Amniotic epithelial cell (primary cell): ENCODE measurements at regions not wholly inside any gene's neighbourhood (a gene's known extent, or its start where the extent isn't known, plus 50 kb on each side); places are given as distances from the start of the nearest gene placed in this dataset.

Source experiments
- DNase-seq: peaks from one replicate; pipeline ENCODE4 v3.0.0-alpha.2; 2010; ENCODE audit warnings: low read depth

GRCh38 chr18:21162786-21163185, 51.2 kb upstream of the ROCK1 start:
- no peak for DNase-seq

DNA sequence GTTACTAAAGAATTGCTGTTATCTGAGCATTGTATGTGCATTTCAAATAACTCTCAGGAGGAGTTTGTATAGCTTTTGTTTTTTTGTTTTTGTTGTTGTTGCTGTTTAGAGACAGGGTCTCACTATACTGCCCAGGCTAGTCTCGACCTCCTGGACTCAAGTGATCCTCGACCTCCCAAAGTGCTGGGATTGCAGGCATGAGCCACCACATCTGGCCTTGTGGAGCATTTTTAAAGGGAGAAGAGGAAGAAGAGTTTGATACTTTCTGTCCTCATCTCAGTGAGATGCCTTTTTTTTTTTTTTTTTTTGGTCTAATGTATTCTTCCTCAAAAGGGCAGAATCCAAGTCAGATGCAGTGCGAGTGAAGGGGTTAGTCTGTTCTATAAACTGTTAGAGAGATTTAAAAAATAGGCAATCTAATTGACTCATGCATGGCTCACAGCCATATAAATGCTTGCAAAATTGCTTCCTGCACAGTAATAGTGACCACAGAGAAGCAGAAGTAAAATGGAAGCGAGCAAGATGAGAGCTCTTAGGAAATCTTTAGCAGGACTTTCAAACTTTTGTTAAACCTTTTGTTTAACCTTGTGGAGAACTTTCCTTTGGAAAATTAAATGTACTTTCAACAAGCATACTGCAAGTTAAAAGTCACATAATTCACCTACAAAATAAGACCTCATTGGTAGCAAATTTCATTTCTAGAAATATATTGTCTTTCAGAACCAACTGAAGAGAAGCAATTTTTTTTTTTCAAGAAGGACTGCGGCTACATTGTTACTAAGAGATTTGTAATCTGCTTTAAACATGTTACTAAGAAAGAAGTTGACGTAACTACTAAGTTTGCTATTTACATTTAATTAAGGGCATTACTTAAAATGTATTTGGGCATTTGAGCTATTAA, 52.3 kb upstream of the ROCK1 start:
- peak; percentile 92 for DNase-seq

DNA sequence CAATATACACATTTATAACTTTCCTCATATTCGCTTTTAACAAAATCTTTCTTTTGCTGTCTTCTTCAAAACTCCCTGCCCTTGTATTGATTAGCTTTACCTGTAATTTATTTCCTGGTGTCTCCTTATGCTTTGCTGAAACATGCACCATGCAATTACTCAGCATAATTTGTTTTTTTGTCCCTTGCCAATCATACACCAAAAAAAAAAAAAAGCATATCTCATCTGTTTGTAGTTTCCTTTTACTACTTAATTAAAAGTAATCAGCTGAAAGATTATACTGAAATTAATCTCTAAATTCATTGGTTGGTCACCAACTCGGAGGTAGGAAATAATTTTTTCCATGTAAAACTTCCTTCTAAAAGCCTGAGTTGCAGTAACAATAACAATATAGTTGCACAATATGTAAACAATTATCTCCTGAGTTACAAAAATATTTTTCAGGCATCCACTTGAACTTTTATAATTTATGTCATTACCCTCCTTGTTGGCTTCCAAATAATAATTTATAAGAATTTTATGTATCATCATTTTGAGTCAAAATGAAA, 53.0 kb upstream of the ROCK1 start:
- peak; percentile 25 for DNase-seq

- peak; percentile 29 for DNase-seq
These were observed 56.2 kb upstream of the ROCK1 start for GRCh38 chr18:21167641-21168377.

DNA sequence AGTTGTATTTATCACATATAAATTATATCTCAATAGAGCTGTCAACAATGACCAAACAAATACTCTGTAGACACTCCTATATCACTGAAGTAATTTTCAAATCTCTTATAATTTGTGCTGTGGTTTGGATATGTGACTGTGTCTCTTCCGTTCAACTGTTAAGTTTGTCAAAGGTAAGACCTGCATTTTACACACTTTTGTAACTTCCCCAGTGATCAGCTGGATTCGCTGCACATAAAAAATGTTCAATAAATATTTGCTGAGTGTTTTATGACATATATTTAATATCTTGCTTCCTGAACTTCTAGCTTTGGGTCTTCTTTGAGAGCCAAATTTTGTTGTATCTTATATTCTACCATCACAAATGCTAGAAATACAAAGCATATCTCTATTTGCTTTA, 57.3 kb upstream of the ROCK1 start:
- DNase-seq: no peak

DNA sequence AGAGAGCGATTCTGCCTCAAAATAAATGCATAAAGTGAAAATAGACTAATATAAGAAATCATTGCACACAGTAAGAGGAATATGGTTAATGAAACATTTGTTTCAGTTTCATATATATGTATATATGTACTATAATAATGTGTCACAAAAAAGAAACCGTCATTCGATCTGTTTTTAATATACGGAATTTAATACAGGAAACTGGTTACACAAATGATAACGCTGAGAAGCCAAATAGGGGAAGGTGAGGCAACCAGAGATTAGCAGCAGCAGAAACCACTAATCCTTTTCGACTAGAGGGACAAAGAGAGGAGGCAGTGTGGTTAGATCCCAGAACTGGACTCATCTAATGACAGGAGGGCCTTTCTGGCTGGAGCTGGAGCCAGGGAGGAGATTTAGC, 64.2 kb upstream of the GREB1L start:
- DNase-seq: peak; percentile 32

- peak; percentile 64 for DNase-seq
These were observed 62.3 kb upstream of the GREB1L start for GRCh38 chr18:21179590-21180220.

DNA sequence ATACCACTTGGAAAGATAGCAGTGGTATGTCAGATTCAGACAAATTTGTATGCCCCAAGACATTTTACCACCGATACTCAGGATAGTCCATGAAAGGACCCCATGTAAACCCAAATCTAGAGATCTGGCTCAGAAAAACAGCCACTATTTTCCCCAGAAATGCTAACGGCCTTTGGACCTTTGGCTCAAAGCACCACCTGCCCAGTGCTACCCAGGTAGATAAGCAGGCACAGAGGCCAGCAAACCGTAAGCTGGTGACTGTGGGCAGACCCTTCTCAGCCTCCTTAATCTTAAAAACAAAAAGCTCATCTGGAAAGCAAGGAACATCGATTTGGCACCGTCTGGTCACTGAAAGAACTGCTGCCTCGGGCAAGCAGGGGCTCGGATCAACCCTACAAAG, 61.4 kb upstream of the GREB1L start:
- DNase-seq: no peak

GRCh38 chr18:21181766-21182165, 60.3 kb upstream of the GREB1L start:
- no peak for DNase-seq

DNA sequence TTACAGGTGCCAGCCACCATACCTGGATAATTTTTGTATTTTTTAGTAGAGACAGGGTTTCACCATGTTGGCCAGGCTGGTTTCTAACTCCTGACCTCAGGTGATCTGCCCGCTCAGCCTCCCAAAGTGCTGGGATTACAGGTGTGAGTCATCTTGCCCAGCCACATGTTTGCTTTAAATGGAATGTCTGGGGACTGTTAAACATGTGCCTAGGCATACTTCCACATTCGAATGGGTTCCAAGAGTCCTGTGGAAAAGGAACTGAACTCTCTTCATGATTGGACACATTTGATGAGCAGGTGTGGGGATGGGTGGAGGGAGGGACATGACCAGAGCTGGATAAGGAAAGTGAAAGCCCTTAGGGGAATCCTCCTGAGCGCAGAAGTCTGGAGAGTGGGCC, 58.4 kb upstream of the GREB1L start:
- DNase-seq: no peak

DNA sequence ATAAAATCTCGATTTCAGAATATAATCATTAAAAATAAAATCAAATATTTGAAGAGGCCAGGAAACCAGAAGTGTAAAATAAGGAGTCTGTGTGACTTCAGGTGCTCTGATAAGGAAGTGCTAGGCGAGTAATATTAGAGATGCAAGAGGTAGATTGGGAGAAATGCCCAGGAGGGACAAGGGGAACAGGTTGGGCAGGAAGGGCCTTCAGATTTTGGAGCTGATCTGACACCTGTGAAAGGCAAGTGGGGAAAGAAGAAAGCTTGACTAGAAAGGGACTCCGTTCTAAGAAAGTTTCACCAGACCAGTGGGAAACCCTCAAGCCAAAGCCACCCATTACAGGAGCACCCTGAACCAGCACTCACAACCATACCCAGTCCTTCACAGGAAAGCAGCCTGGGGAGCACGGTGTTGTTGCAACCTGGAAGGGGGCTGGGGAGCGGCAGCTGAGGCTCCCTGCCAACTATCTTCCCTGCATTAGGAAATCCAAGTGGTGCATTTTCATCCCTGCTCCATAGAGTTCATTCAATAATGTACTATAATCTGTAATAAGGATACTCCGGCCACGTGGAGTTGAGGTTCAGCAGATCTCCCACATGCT, 57.5 kb upstream of the GREB1L start:
- DNase-seq: no peak

DNA sequence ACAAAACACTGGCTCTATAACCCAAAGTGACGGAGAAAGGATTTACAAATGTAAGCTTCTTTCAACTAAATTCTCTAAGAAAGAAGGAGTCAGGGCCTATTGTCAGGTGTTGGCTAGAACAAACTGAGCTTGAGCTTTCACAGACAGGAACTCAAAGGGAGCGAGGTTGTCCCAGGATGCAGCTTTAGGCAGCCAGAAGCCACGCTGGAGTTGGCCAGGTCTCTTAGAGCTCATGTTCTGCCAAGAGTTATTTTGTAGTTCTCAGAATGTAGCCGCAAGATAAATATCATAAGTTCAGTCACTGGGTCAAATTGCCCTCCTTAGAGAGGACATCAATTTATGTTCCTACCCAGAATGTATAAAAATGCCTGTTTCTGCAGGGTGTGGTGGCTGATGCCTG, 54.1 kb upstream of the GREB1L start:
- DNase-seq: no peak

DNA sequence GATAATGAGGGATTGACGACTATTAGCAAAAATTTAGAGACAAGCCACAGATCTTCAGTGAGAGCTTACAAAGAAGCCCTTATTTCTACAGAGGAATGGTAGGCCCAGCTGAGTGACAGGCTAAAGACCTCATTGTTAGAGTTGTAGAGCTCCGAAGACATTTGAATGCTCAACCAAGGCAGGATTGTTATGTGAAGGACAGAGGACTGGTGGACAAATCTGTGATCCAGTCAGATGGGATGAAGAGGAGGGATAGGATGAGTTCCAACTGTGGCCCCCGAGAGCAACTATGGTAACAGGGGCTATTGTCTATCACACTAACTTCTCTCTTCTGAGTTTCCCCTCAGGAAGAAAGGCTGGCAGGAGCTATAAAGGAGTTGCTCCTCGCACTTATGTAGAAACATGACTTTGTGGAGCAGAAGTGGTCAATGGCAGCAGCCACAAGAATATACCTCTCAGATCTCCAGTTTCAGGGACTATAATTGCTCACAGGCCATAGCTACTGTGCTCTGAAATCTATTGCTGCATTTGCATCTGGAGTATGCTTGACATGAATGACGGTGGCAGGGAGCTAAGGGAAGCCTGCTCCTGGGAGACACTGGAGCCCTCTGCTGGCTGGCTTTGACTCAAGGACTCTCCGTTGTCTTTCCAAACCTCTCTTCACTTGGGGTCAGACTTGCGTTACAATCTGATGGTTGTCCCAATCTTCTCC, 50.3 kb upstream of the GREB1L start:
- DNase-seq: peak; percentile 70
